NCI-H524 treated with DMSO at 0.1 percent for 48 hours (cell line): ENCODE measurements at regions not wholly inside any gene's neighbourhood (a gene's known extent, or its start where the extent isn't known, plus 50 kb on each side); places are given as distances from the start of the nearest gene placed in this dataset.

Source experiments
- DNase-seq: peaks from one replicate; lab custom pipeline; 2025; lab: John Stamatoyannopoulos, UW

- DNase-seq = peak; percentile 51
Measured at GRCh38 chr2:204325468-204325867, 219.8 kb upstream of the PARD3B start.

- DNase-seq = no peak
Measured at GRCh38 chr2:204328373-204328772, 216.9 kb upstream of the PARD3B start.

- DNase-seq = no peak
Measured at GRCh38 chr2:204329016-204329415, 216.3 kb upstream of the PARD3B start.

GRCh38 chr2:204329532-204329931 lies 215.7 kb upstream of the PARD3B start:
- no peak for DNase-seq

GRCh38 chr2:204331180-204331579 lies 214.1 kb upstream of the PARD3B start:
- no peak for DNase-seq

- DNase-seq = no peak
Measured at GRCh38 chr2:204331988-204332387, 213.3 kb upstream of the PARD3B start.

- DNase-seq = no peak
Measured at GRCh38 chr2:204332706-204333105, 212.6 kb upstream of the PARD3B start.

- DNase-seq = no peak
Measured at GRCh38 chr2:204333861-204334260, 211.4 kb upstream of the PARD3B start.

- DNase-seq = no peak
Measured at GRCh38 chr2:204335451-204336058, 209.7 kb upstream of the PARD3B start.

GRCh38 chr2:204336153-204336744 lies 209.0 kb upstream of the PARD3B start:
- no peak for DNase-seq

GRCh38 chr2:204337638-204338037 lies 207.6 kb upstream of the PARD3B start:
- no peak for DNase-seq

- no peak for DNase-seq
Measured at GRCh38 chr2:204339212-204339715, 206.0 kb upstream of the PARD3B start.

- no peak for DNase-seq
Measured at GRCh38 chr2:204340511-204340910, 204.8 kb upstream of the PARD3B start.

- DNase-seq = no peak
Measured at GRCh38 chr2:204341887-204342276, 203.4 kb upstream of the PARD3B start.

GRCh38 chr2:204343685-204344084 lies 201.6 kb upstream of the PARD3B start:
- peak; percentile 89 for DNase-seq

GRCh38 chr2:204344119-204344518 lies 201.2 kb upstream of the PARD3B start:
- DNase-seq = no peak

GRCh38 chr2:204346906-204347305 lies 198.4 kb upstream of the PARD3B start:
- no peak for DNase-seq

GRCh38 chr2:204353823-204354222 lies 191.5 kb upstream of the PARD3B start:
- no peak for DNase-seq

GRCh38 chr2:204354442-204354856 lies 190.8 kb upstream of the PARD3B start:
- DNase-seq = no peak

GRCh38 chr2:204355688-204356087 lies 189.6 kb upstream of the PARD3B start:
- no peak for DNase-seq

- no peak for DNase-seq
Measured at GRCh38 chr2:204356151-204356641, 189.1 kb upstream of the PARD3B start.

GRCh38 chr2:204357286-204357685 lies 188.0 kb upstream of the PARD3B start:
- peak; percentile 94 for DNase-seq

GRCh38 chr2:204359076-204359475 lies 186.2 kb upstream of the PARD3B start:
- DNase-seq = no peak
